ENCODE measurements at regions not wholly inside any gene's neighbourhood (a gene's known extent, or its start where the extent isn't known, plus 50 kb on each side); places are given as distances from the start of the nearest gene placed in this dataset.
"Not testable (repeated sequence)": the region's sequence is repeated elsewhere in the genome, so short reads cannot be mapped to it uniquely, and the experiment has no call there.

DNA sequence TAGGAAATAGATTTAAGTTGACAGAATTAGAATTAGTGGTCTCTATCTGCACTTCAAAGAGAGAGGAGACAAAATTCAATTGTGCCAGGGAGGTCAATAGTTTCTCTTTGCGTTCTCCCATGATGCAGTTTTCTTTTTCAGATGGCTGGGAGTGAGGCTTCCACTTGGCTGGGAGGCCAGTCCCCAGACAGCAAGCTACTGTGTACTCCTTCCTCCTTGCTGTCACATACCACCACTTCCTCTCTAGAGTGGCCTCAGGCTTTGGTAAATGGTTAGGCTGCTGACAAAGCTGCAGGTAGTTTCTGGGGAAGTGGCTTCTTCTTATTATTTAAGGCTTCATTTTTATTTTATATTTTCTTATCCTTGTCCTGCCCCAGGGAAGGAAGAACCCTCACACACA is 106.2 kb upstream of the HS3ST4 start:
- Mint-ChIP-seq H3K36me3 (no peaks in the 10 kb centered on the region), H3K27me3 (peaks cover 9 to 10% of the 10 kb centered on the region in 2 donors), H3K4me1 (no peaks in the 10 kb centered on the region), H3K9me3 (no peaks in the 10 kb centered on the region), H3K27ac (no peak overlapping the region), H3K4me3 (no peak overlapping the region)
- no peaks in the 10 kb centered on the region for H3K36me3 ChIP-seq (ENCODE audit: insufficient read depth, low read length)
- ChIA-PET CTCF (no interaction called here), POLR2A (no interaction called here)
- no peaks in the 10 kb centered on the region for H3K27me3 ChIP-seq (ENCODE audit: insufficient read depth, low read length, poor library complexity, severe bottlenecking)
- H3K9me3 ChIP-seq (ENCODE audit: low read length): no peaks in the 10 kb centered on the region
- H3K4me3 ChIP-seq (ENCODE audit: low read length): no peak overlapping the region
- H3K27ac ChIP-seq (ENCODE audit: low read depth, low read length): no peak overlapping the region
- no peak for DNase-seq
- H3K4me1 ChIP-seq (ENCODE audit: insufficient read depth, low read length): no peaks in the 10 kb centered on the region

- no peak overlapping the region for H3K4me3 ChIP-seq (ENCODE audit: low read length)
- no peaks in the 10 kb centered on the region for H3K9me3 ChIP-seq (ENCODE audit: low read length)
- H3K27me3 ChIP-seq (ENCODE audit: insufficient read depth, low read length, poor library complexity, severe bottlenecking): no peaks in the 10 kb centered on the region
- ChIA-PET POLR2A (no interaction called here), CTCF (no interaction called here)
- Mint-ChIP-seq H3K27ac (no peak overlapping the region), H3K4me3 (no peak overlapping the region), H3K36me3 (no peaks in the 10 kb centered on the region), H3K27me3 (peaks cover 3 to 7% of the 10 kb centered on the region in 2 donors), H3K4me1 (no peaks in the 10 kb centered on the region), H3K9me3 (peaks cover 0 to 2% (median 0%) of the 10 kb centered on the region in 5 donors)
- no peak overlapping the region for H3K27ac ChIP-seq (ENCODE audit: low read depth, low read length)
- no peaks in the 10 kb centered on the region for H3K36me3 ChIP-seq (ENCODE audit: insufficient read depth, low read length)
- H3K4me1 ChIP-seq (ENCODE audit: insufficient read depth, low read length): no peaks in the 10 kb centered on the region
- no peak for DNase-seq
These were observed 111.7 kb upstream of the HS3ST4 start for GRCh38 chr16:25580041-25580440.

- Histone ChIP-seq H3K27me3 (ENCODE audit: insufficient read depth, low read length, poor library complexity, severe bottlenecking) (no peaks in the 10 kb centered on the region), H3K4me1 (ENCODE audit: insufficient read depth, low read length) (no peaks in the 10 kb centered on the region), H3K9me3 (ENCODE audit: low read length) (no peaks in the 10 kb centered on the region), H3K36me3 (ENCODE audit: insufficient read depth, low read length) (no peaks in the 10 kb centered on the region), H3K27ac (ENCODE audit: low read depth, low read length) (no peak overlapping the region), H3K4me3 (ENCODE audit: low read length) (no peak overlapping the region)
- Mint-ChIP-seq H3K27ac (no peak overlapping the region), H3K27me3 (peaks cover 3 to 7% of the 10 kb centered on the region in 2 donors), H3K9me3 (peaks cover 0 to 2% (median 0%) of the 10 kb centered on the region in 5 donors), H3K4me1 (no peaks in the 10 kb centered on the region), H3K36me3 (no peaks in the 10 kb centered on the region), H3K4me3 (no peak overlapping the region)
- POLR2A ChIA-PET: no interaction called here
- no peak for DNase-seq
- CTCF ChIA-PET: no interaction called here
These were observed 116.4 kb upstream of the HS3ST4 start for GRCh38 chr16:25575363-25575762.

- Mint-ChIP-seq H3K9me3 (peaks cover 0 to 1% (median 0%) of the 10 kb centered on the region in 5 donors), H3K27ac (no peak overlapping the region), H3K4me1 (no peaks in the 10 kb centered on the region), H3K27me3 (peaks cover 2 to 8% of the 10 kb centered on the region in 2 donors), H3K4me3 (no peak overlapping the region), H3K36me3 (no peaks in the 10 kb centered on the region)
- H3K36me3 ChIP-seq (ENCODE audit: insufficient read depth, low read length): no peaks in the 10 kb centered on the region
- POLR2A ChIA-PET: no interaction called here
- H3K4me3 ChIP-seq (ENCODE audit: low read length): no peak overlapping the region
- H3K27ac ChIP-seq (ENCODE audit: low read depth, low read length): no peak overlapping the region
- CTCF ChIA-PET: no interaction called here
- no peaks in the 10 kb centered on the region for H3K9me3 ChIP-seq (ENCODE audit: low read length)
- no peaks in the 10 kb centered on the region for H3K27me3 ChIP-seq (ENCODE audit: insufficient read depth, low read length, poor library complexity, severe bottlenecking)
- no peak for DNase-seq
- H3K4me1 ChIP-seq (ENCODE audit: insufficient read depth, low read length): no peaks in the 10 kb centered on the region
These were observed 120.0 kb upstream of the HS3ST4 start for GRCh38 chr16:25571712-25572111.

GRCh38 chr16:25570131-25570530 is 121.6 kb upstream of the HS3ST4 start:
- no peaks in the 10 kb centered on the region for H3K27me3 ChIP-seq (ENCODE audit: insufficient read depth, low read length, poor library complexity, severe bottlenecking)
- no peaks in the 10 kb centered on the region for H3K9me3 ChIP-seq (ENCODE audit: low read length)
- Mint-ChIP-seq H3K36me3 (no peaks in the 10 kb centered on the region), H3K9me3 (peaks cover 0 to 3% (median 0%) of the 10 kb centered on the region in 5 donors), H3K27ac (no peak overlapping the region), H3K27me3 (peaks cover 2 to 8% of the 10 kb centered on the region in 2 donors), H3K4me1 (no peaks in the 10 kb centered on the region), H3K4me3 (no peak overlapping the region)
- no peaks in the 10 kb centered on the region for H3K36me3 ChIP-seq (ENCODE audit: insufficient read depth, low read length)
- ChIA-PET POLR2A (no interaction called here), CTCF (no interaction called here)
- no peak overlapping the region for H3K27ac ChIP-seq (ENCODE audit: low read depth, low read length)
- H3K4me3 ChIP-seq (ENCODE audit: low read length): no peak overlapping the region
- no peak for DNase-seq
- no peaks in the 10 kb centered on the region for H3K4me1 ChIP-seq (ENCODE audit: insufficient read depth, low read length)

- Mint-ChIP-seq H3K36me3 (no peaks in the 10 kb centered on the region), H3K4me3 (no peak overlapping the region), H3K4me1 (no peaks in the 10 kb centered on the region), H3K27ac (no peak overlapping the region), H3K9me3 (peaks cover 0 to 4% (median 0%) of the 10 kb centered on the region in 5 donors), H3K27me3 (peaks cover 2 to 8% of the 10 kb centered on the region in 2 donors)
- POLR2A ChIA-PET: no interaction called here
- Histone ChIP-seq H3K27ac (ENCODE audit: low read depth, low read length) (no peak overlapping the region), H3K9me3 (ENCODE audit: low read length) (no peaks in the 10 kb centered on the region), H3K36me3 (ENCODE audit: insufficient read depth, low read length) (no peaks in the 10 kb centered on the region), H3K4me3 (ENCODE audit: low read length) (no peak overlapping the region), H3K27me3 (ENCODE audit: insufficient read depth, low read length, poor library complexity, severe bottlenecking) (no peaks in the 10 kb centered on the region), H3K4me1 (ENCODE audit: insufficient read depth, low read length) (no peaks in the 10 kb centered on the region)
- CTCF ChIA-PET: no interaction called here
- no peak for DNase-seq
These were observed 122.8 kb upstream of the HS3ST4 start for GRCh38 chr16:25568991-25569390.

GRCh38 chr16:25566183-25566582 is 125.6 kb upstream of the HS3ST4 start:
- ChIA-PET CTCF (no interaction called here), POLR2A (no interaction called here)

GRCh38 chr16:25563700-25564099 is 128.1 kb upstream of the HS3ST4 start:
- Mint-ChIP-seq H3K4me1 (no peaks in the 10 kb centered on the region), H3K27ac (no peak overlapping the region), H3K27me3 (no peaks in the 10 kb centered on the region), H3K36me3 (no peaks in the 10 kb centered on the region), H3K4me3 (no peak overlapping the region), H3K9me3 (peaks cover 0 to 22% (median 10%) of the 10 kb centered on the region in 5 donors)
- no peak overlapping the region for H3K27ac ChIP-seq (ENCODE audit: low read depth, low read length)
- CTCF ChIA-PET: no interaction called here
- H3K4me3 ChIP-seq (ENCODE audit: low read length): no peak overlapping the region
- no peaks in the 10 kb centered on the region for H3K4me1 ChIP-seq (ENCODE audit: insufficient read depth, low read length)
- DNase-seq: no peak
- H3K27me3 ChIP-seq (ENCODE audit: insufficient read depth, low read length, poor library complexity, severe bottlenecking): no peaks in the 10 kb centered on the region
- no peaks in the 10 kb centered on the region for H3K9me3 ChIP-seq (ENCODE audit: low read length)
- H3K36me3 ChIP-seq (ENCODE audit: insufficient read depth, low read length): no peaks in the 10 kb centered on the region
- POLR2A ChIA-PET: no interaction called here

More at GRCh38 chr16:25566183-25566582, 125.6 kb upstream of the HS3ST4 start:
- H3K27ac ChIP-seq (ENCODE audit: low read depth, low read length): no peak overlapping the region
- H3K4me3 ChIP-seq (ENCODE audit: low read length): no peak overlapping the region
- peaks cover 0 to 7% (median 4%) of the 10 kb centered on the region in 5 donors for H3K9me3 Mint-ChIP-seq
- no peaks in the 10 kb centered on the region for H3K27me3 ChIP-seq (ENCODE audit: insufficient read depth, low read length, poor library complexity, severe bottlenecking)
- H3K27ac Mint-ChIP-seq: no peak overlapping the region
- H3K4me3 Mint-ChIP-seq: no peak overlapping the region
- H3K9me3 ChIP-seq (ENCODE audit: low read length): no peaks in the 10 kb centered on the region
- H3K36me3 ChIP-seq (ENCODE audit: insufficient read depth, low read length): no peaks in the 10 kb centered on the region
- no peaks in the 10 kb centered on the region for H3K36me3 Mint-ChIP-seq
- no peak for DNase-seq
- H3K4me1 Mint-ChIP-seq: no peaks in the 10 kb centered on the region
- H3K27me3 Mint-ChIP-seq: peaks cover 2 to 8% of the 10 kb centered on the region in 2 donors
- no peaks in the 10 kb centered on the region for H3K4me1 ChIP-seq (ENCODE audit: insufficient read depth, low read length)

DNA sequence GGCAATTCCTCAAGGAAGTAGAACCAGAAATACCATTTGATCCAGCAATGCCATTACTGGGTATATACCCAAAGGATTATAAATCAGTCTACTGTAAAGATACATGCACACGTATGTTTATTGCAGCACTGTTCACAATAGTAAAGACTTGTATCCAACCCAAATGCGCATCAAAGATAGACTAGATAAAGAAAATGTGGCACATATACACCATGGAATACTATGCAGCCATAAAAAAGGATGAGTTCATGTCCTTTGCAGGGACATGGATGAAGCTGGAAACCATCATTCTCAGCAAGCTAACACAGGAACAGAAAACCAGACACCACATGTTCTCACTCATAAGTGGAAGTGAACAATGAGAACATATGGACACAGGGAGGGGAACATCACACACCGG is 130.0 kb upstream of the HS3ST4 start:
- H3K4me3 ChIP-seq (ENCODE audit: low read length); H3K27ac Mint-ChIP-seq; H3K4me1 Mint-ChIP-seq; H3K36me3 Mint-ChIP-seq; H3K27ac ChIP-seq (ENCODE audit: low read depth, low read length); H3K4me1 ChIP-seq (ENCODE audit: insufficient read depth, low read length); DNase-seq; H3K36me3 ChIP-seq (ENCODE audit: insufficient read depth, low read length); H3K4me3 Mint-ChIP-seq; H3K9me3 ChIP-seq (ENCODE audit: low read length); POLR2A ChIA-PET; H3K27me3 ChIP-seq (ENCODE audit: insufficient read depth, low read length, poor library complexity, severe bottlenecking); H3K27me3 Mint-ChIP-seq; CTCF ChIA-PET: not testable (repeated sequence)
- peaks cover 0 to 25% (median 12%) of the 10 kb centered on the region in 5 donors for H3K9me3 Mint-ChIP-seq
